ENCODE measurements at regions not wholly inside any gene's neighbourhood (a gene's known extent, or its start where the extent isn't known, plus 50 kb on each side); places are given as distances from the start of the nearest gene placed in this dataset.
A peak's percentile ranks its signal among the peaks of the same experiment; 100 is the strongest.

DNA sequence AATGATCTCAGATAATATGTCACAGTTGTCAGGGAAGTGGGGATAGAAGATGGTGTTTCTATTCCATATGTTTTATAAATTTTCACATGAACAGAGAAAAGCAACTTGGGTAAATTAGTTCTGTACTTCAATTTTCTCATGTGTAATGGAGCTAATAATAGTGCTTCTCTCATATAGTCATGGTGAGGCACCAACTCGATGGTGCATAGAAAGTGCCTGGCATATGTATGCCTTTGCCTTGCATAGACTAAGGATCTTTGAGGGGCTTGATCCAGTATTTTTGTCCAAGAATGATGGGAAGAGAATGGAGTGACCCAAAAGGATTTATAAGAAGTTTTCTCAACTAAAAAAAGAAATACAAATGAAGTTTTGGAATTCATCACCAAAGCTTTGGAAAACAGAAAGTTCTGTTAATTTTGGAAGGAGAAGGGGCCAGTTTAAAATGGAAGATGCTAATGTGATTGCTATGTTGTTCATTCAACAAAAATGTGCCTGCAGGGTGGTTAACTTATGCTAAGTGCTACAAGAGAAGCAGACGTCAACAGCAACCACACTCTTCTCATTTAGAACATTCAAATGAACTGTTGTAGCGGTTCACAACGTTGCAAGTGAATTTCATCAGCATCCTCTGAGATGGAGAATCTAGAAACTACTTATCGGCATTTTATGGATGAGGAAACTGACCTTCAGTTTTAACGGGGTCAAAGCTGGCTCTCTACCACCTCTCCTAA, 86.1 kb downstream of the RTP4 start:
- Histone ChIP-seq H3K4me3 (no peak overlapping the region), H3K79me2 (ENCODE audit: insufficient read depth) (no peaks in the 10 kb centered on the region), H2AFZ (no peak overlapping the region), H3K36me3 (ENCODE audit: low read depth) (no peaks in the 10 kb centered on the region), H3K9me3 (ENCODE audit: low read depth) (no peaks in the 10 kb centered on the region), H3K9me2 (ENCODE audit: insufficient read depth) (no peaks in the 10 kb centered on the region), H4K20me1 (ENCODE audit: insufficient read depth) (no peaks in the 10 kb centered on the region), H3F3A (ENCODE audit: insufficient read depth) (no peaks in the 10 kb centered on the region), H3K4me2 (ENCODE audit: unreplicated experiment) (no peak overlapping the region), H3K27me3 (replicated peaks; ENCODE audit: insufficient read depth) (peaks cover 22% of the 10 kb centered on the region; the same call in 1 of the 2 replicates), H3K9ac (no peak overlapping the region), H3K4me1 (ENCODE audit: insufficient read depth) (no peaks in the 10 kb centered on the region), H3K27ac (no peak overlapping the region)
- WGBS, 2 experiments (ENCODE audit: low coverage in 1 of 2, low lambda C conversion rate in 2 of 2, missing lambda C conversion rate in 2 of 2) = 6 to 7% methylated on average over 6 of the region's 6 CpGs
- DNase-seq = peak; percentile 10
- TF ChIP-seq EZH2 (IDR thresholded peaks at IDR 0.05; ENCODE audit: insufficient read depth, poor library complexity, severe bottlenecking) = no peak
- no peak for TF ChIP-seq EZH2phosphoT487 (IDR thresholded peaks at IDR 0.05; ENCODE audit: insufficient read depth, low read depth)
- in situ Hi-C loops (cut with MboI) = no loop called here

GRCh38 chr3:187450431-187451190, 82.4 kb downstream of the RTP4 start:
- H3K27me3 ChIP-seq (replicated peaks; ENCODE audit: insufficient read depth) = peaks cover 17% of the 10 kb centered on the region; the same call in 1 of the 2 replicates
- H3K9ac ChIP-seq = no peak overlapping the region
- no peaks in the 10 kb centered on the region for H3K9me2 ChIP-seq (ENCODE audit: insufficient read depth)
- H2AFZ ChIP-seq = no peak overlapping the region
- H3K9me3 ChIP-seq (ENCODE audit: low read depth) = no peaks in the 10 kb centered on the region
- WGBS, 2 experiments (ENCODE audit: low coverage in 1 of 2, low lambda C conversion rate in 2 of 2, missing lambda C conversion rate in 2 of 2) = 45 to 46% methylated on average over 7 of the region's 7 CpGs
- no peaks in the 10 kb centered on the region for H4K20me1 ChIP-seq (ENCODE audit: insufficient read depth)
- H3K4me3 ChIP-seq = no peak overlapping the region
- H3K4me2 ChIP-seq (ENCODE audit: unreplicated experiment) = no peak overlapping the region
- no peak overlapping the region for H3K27ac ChIP-seq
- no peaks in the 10 kb centered on the region for H3K36me3 ChIP-seq (ENCODE audit: low read depth)
- no peaks in the 10 kb centered on the region for H3K79me2 ChIP-seq (ENCODE audit: insufficient read depth)
- no peak for DNase-seq
- H3K4me1 ChIP-seq (ENCODE audit: insufficient read depth) = no peaks in the 10 kb centered on the region
- TF ChIP-seq EZH2 (IDR thresholded peaks at IDR 0.05; ENCODE audit: insufficient read depth, poor library complexity, severe bottlenecking) = no peak
- no peak for TF ChIP-seq EZH2phosphoT487 (IDR thresholded peaks at IDR 0.05; ENCODE audit: insufficient read depth, low read depth)
- no peaks in the 10 kb centered on the region for H3F3A ChIP-seq (ENCODE audit: insufficient read depth)
- in situ Hi-C loops (cut with MboI) = no loop called here

- Histone ChIP-seq H3K9me2 (ENCODE audit: insufficient read depth) (no peaks in the 10 kb centered on the region), H4K20me1 (ENCODE audit: insufficient read depth) (no peaks in the 10 kb centered on the region), H2AFZ (no peak overlapping the region), H3K4me3 (no peak overlapping the region), H3K27ac (no peak overlapping the region), H3K9me3 (ENCODE audit: low read depth) (no peaks in the 10 kb centered on the region), H3K79me2 (ENCODE audit: insufficient read depth) (no peaks in the 10 kb centered on the region), H3K27me3 (replicated peaks; ENCODE audit: insufficient read depth) (peaks cover 13% of the 10 kb centered on the region; the same call in 1 of the 2 replicates), H3F3A (ENCODE audit: insufficient read depth) (no peaks in the 10 kb centered on the region), H3K4me2 (ENCODE audit: unreplicated experiment) (no peak overlapping the region), H3K9ac (no peak overlapping the region), H3K36me3 (ENCODE audit: low read depth) (no peaks in the 10 kb centered on the region), H3K4me1 (ENCODE audit: insufficient read depth) (no peaks in the 10 kb centered on the region)
- TF ChIP-seq EZH2phosphoT487 (IDR thresholded peaks at IDR 0.05; ENCODE audit: insufficient read depth, low read depth) (no peak), EZH2 (IDR thresholded peaks at IDR 0.05; ENCODE audit: insufficient read depth, poor library complexity, severe bottlenecking) (no peak)
- in situ Hi-C loops (cut with MboI) = no loop called here
- WGBS, 2 experiments (ENCODE audit: low coverage in 1 of 2, low lambda C conversion rate in 2 of 2, missing lambda C conversion rate in 2 of 2) = 72 to 78% methylated on average over 1 of the region's 1 CpG
- no peak for DNase-seq
Measured at GRCh38 chr3:187448674-187449073, 80.5 kb downstream of the RTP4 start.

- Histone ChIP-seq H3K27me3 (replicated peaks; ENCODE audit: insufficient read depth) (peaks cover 10% of the 10 kb centered on the region; the same call in 1 of the 2 replicates), H3K9ac (no peak overlapping the region), H3K4me2 (ENCODE audit: unreplicated experiment) (no peak overlapping the region), H3K27ac (no peak overlapping the region), H3K36me3 (ENCODE audit: low read depth) (no peaks in the 10 kb centered on the region), H2AFZ (no peak overlapping the region), H4K20me1 (ENCODE audit: insufficient read depth) (no peaks in the 10 kb centered on the region), H3K9me3 (ENCODE audit: low read depth) (no peaks in the 10 kb centered on the region), H3K4me3 (no peak overlapping the region), H3K9me2 (ENCODE audit: insufficient read depth) (no peaks in the 10 kb centered on the region), H3F3A (ENCODE audit: insufficient read depth) (no peaks in the 10 kb centered on the region), H3K4me1 (ENCODE audit: insufficient read depth) (no peaks in the 10 kb centered on the region), H3K79me2 (ENCODE audit: insufficient read depth) (no peaks in the 10 kb centered on the region)
- no peak for DNase-seq
- in situ Hi-C loops (cut with MboI) = no loop called here
- WGBS, 2 experiments (ENCODE audit: low coverage in 1 of 2, low lambda C conversion rate in 2 of 2, missing lambda C conversion rate in 2 of 2) = 53 to 59% methylated on average over 3 of the region's 3 CpGs
- no peak for TF ChIP-seq EZH2 (IDR thresholded peaks at IDR 0.05; ENCODE audit: insufficient read depth, poor library complexity, severe bottlenecking)
- no peak for TF ChIP-seq EZH2phosphoT487 (IDR thresholded peaks at IDR 0.05; ENCODE audit: insufficient read depth, low read depth)
Measured at GRCh38 chr3:187447737-187448136, 79.6 kb downstream of the RTP4 start.
